WI38 (cell line): ENCODE measurements at regions not wholly inside any gene's neighbourhood (a gene's known extent, or its start where the extent isn't known, plus 50 kb on each side); places are given as distances from the start of the nearest gene placed in this dataset.

Source experiments
- H3K4me3 ChIP-seq: 2 replicates; pipeline ENCODE4 v1.5.1; 2011; ENCODE audit warnings: low read depth, mild to moderate bottlenecking, control low read depth, low read length
- CTCF ChIP-seq: IDR thresholded peaks from 2 replicates; pipeline ENCODE4 v1.5.1; 2012; ENCODE audit warnings: low read depth, mild to moderate bottlenecking, control low read depth, low read length

GRCh38 chr4:32830160-32830559 is 2110.0 kb downstream of the PCDH7 start:
- no peak for TF ChIP-seq CTCF
- no peak overlapping the region for H3K4me3 ChIP-seq

- H3K4me3 ChIP-seq, result no peak overlapping the region
- no peak for TF ChIP-seq CTCF
Observed at GRCh38 chr4:32831104-32831503, 2110.9 kb downstream of the PCDH7 start.

- H3K4me3 ChIP-seq, result no peak overlapping the region
- no peak for TF ChIP-seq CTCF
Observed at GRCh38 chr4:32840461-32841189, 2120.5 kb downstream of the PCDH7 start.

GRCh38 chr4:32841217-32841616 is 2121.0 kb downstream of the PCDH7 start:
- no peak for TF ChIP-seq CTCF

GRCh38 chr4:32847461-32847860 is 2127.3 kb downstream of the PCDH7 start:
- TF ChIP-seq CTCF, result no peak
- H3K4me3 ChIP-seq, result no peak overlapping the region

More at GRCh38 chr4:32841217-32841616, 2121.0 kb downstream of the PCDH7 start:
- no peak overlapping the region for H3K4me3 ChIP-seq

GRCh38 chr4:32855622-32856021 is 2135.5 kb downstream of the PCDH7 start:
- no peak for TF ChIP-seq CTCF
- no peak overlapping the region for H3K4me3 ChIP-seq

- no peak overlapping the region for H3K4me3 ChIP-seq
- no peak for TF ChIP-seq CTCF
Observed at GRCh38 chr4:32858361-32858760, 2138.2 kb downstream of the PCDH7 start.
